Cardiac fibroblast (primary cell): ENCODE measurements at regions not wholly inside any gene's neighbourhood (a gene's known extent, or its start where the extent isn't known, plus 50 kb on each side); places are given as distances from the start of the nearest gene placed in this dataset.
A peak's percentile ranks its signal among the peaks of the same experiment; 100 is the strongest.

Source experiments
- DNase-seq, 2 donors: peaks; one replicate each; pipeline versions ENCODE4 v3.0.0 to v3.0.0-alpha.2; 2010; ENCODE audit warnings: low read depth in 2 of 2
- H3K4me3 ChIP-seq, 2 donors: replicated peaks in 1 of 2; 1 replicate in 1 of 2; 2 replicates in 1 of 2; pipeline ENCODE4 v1.5.1; 2011; ENCODE audit warnings: low read depth in 2 of 2, low read length in 2 of 2, mild to moderate bottlenecking in 2 of 2, moderate library complexity in 1 of 2
- CTCF ChIP-seq: IDR thresholded peaks from one replicate; pipeline ENCODE4 v1.5.1; 2011; ENCODE audit warnings: low read depth, mild to moderate bottlenecking, low read length, inconsistent platforms

- DNase-seq = no peak
- H3K4me3 ChIP-seq = no peak overlapping the region
- no peak for TF ChIP-seq CTCF
These were observed 57.9 kb upstream of the PPP2R3A start for GRCh38 chr3:135907422-135908165.

- H3K4me3 ChIP-seq = no peak overlapping the region
- no peak for TF ChIP-seq CTCF
- DNase-seq = peak in 1 of 2 donors; percentile 19
These were observed 57.3 kb upstream of the PPP2R3A start for GRCh38 chr3:135908225-135908624.

GRCh38 chr3:135908737-135909136 lies 56.8 kb upstream of the PPP2R3A start:
- no peak for DNase-seq
- H3K4me3 ChIP-seq = no peak overlapping the region
- no peak for TF ChIP-seq CTCF

- peak in 1 of 2 donors; percentile 5 for DNase-seq
- H3K4me3 ChIP-seq = no peak overlapping the region
- no peak for TF ChIP-seq CTCF
These were observed 54.4 kb upstream of the PPP2R3A start for GRCh38 chr3:135911110-135911509.

GRCh38 chr3:135915206-135915605 lies 50.3 kb upstream of the PPP2R3A start:
- DNase-seq = peak in 1 of 2 donors; percentile 23
- no peak overlapping the region for H3K4me3 ChIP-seq
- no peak for TF ChIP-seq CTCF
